Stimulated activated naive CD8-positive, alpha-beta T cell treated with anti-CD3 and anti-CD28 coated beads, Interleukin-15, Interleukin-2, amounts not matched to agents 100 ng/mL and 50 ng/mL, for 24 hours (primary cell): ENCODE measurements at regions not wholly inside any gene's neighbourhood (a gene's known extent, or its start where the extent isn't known, plus 50 kb on each side); places are given as distances from the start of the nearest gene placed in this dataset.

ENCODE experiments used
- H3K27ac Mint-ChIP-seq: one replicate; pipeline ENCODE4 v1.8.0; 2021; ENCODE audit warnings: mild to moderate bottlenecking, mixed read lengths
- H3K27me3 Mint-ChIP-seq: one replicate; pipeline ENCODE4 v1.8.0; 2021; ENCODE audit warnings: mixed read lengths
- H3K36me3 Mint-ChIP-seq: one replicate; pipeline ENCODE4 v1.8.0; 2021; ENCODE audit warnings: low read depth, mixed read lengths
- H3K4me1 Mint-ChIP-seq: one replicate; pipeline ENCODE4 v1.8.0; 2021; ENCODE audit warnings: low read depth, mixed read lengths
- H3K4me3 Mint-ChIP-seq: one replicate; pipeline ENCODE4 v1.8.0; 2021; ENCODE audit warnings: mild to moderate bottlenecking, mixed read lengths
- H3K9me3 Mint-ChIP-seq: one replicate; pipeline ENCODE4 v1.8.0; 2021; ENCODE audit warnings: mixed read lengths

DNA sequence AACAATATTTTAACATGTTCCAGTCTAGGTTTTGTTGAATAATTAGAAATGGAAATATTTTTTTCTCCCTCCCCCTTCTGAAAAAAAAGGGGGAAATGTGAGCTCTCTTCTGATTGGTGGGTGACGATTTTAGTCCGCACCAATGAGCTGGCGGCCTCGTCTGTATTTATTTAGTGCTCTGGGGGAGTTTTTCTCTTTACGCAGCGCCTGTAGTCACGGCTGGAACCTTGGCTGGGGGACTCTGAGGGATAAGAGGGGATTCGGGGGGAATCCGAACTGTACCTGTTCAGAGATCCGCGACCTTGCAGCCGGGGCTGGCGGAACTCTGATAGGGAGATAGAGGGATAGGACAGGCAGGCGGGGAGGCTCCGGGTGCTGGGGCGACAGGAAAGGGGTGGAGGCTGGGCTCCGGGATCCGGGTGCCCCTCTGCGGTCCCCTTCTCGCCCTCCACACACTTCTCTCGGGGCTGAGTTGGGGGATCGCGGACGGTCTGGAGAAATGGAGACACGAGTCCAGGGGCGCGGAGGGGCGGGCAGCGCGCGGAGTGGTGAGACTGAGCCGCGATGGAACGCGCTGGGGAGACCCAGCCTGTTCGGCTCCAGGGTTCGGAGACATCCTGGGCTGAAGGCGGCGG, 99.7 kb upstream of the HSD17B12 start:
- no peaks in the 10 kb centered on the region for H3K9me3 Mint-ChIP-seq
- peaks cover 42% of the 10 kb centered on the region for H3K4me1 Mint-ChIP-seq
- H3K4me3 Mint-ChIP-seq: peak overlapping the region; percentile 82
- H3K27me3 Mint-ChIP-seq: peaks cover 90% of the 10 kb centered on the region
- H3K36me3 Mint-ChIP-seq: no peaks in the 10 kb centered on the region
- no peak overlapping the region for H3K27ac Mint-ChIP-seq

GRCh38 chr11:43581370-43582023, 99.0 kb upstream of the HSD17B12 start:
- Mint-ChIP-seq H3K36me3 (no peaks in the 10 kb centered on the region), H3K4me1 (peaks cover 36% of the 10 kb centered on the region), H3K27ac (no peak overlapping the region), H3K4me3 (peak overlapping the region; percentile 82), H3K9me3 (no peaks in the 10 kb centered on the region), H3K27me3 (peaks cover 89% of the 10 kb centered on the region)

- Mint-ChIP-seq H3K9me3 (no peaks in the 10 kb centered on the region), H3K4me3 (no peak overlapping the region), H3K27ac (no peak overlapping the region), H3K36me3 (no peaks in the 10 kb centered on the region), H3K27me3 (peaks cover 82% of the 10 kb centered on the region), H3K4me1 (peaks cover 31% of the 10 kb centered on the region)
These were observed 98.3 kb upstream of the HSD17B12 start for GRCh38 chr11:43582024-43582862.

DNA sequence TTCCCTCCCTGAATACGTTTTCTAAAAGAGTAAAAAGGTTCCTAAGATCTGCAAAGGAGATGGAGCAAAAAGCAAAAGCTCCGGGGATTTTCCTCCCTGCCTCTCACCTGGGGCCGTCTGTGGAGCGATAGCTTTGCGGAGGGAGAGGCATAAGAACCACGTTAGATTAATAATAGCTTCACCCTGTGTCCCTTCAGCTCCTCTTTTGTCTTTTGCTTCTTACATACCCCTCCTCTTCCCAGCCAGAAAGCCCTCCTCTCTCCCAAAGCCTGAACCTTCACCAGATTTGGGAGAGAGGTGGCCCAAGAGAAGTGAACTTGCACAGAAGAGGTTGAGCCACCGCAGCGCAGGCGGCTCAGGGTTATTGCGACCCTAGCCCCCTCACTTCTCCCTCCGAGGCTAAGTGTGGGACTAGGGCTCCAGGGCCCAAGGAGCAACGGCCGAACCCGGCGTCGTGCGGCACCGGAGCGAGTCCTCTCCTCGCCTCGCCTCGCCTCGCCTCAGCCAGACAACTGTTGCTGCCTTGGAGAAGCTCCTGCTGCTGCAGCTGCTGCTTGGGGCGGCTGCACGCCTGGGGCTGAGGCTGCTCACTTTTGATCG, 97.6 kb upstream of the HSD17B12 start:
- H3K4me3 Mint-ChIP-seq: no peak overlapping the region
- no peak overlapping the region for H3K27ac Mint-ChIP-seq
- no peaks in the 10 kb centered on the region for H3K36me3 Mint-ChIP-seq
- no peaks in the 10 kb centered on the region for H3K9me3 Mint-ChIP-seq
- peaks cover 31% of the 10 kb centered on the region for H3K4me1 Mint-ChIP-seq
- H3K27me3 Mint-ChIP-seq: peaks cover 80% of the 10 kb centered on the region

GRCh38 chr11:43583548-43583947, 97.0 kb upstream of the HSD17B12 start:
- H3K9me3 Mint-ChIP-seq: no peaks in the 10 kb centered on the region
- no peak overlapping the region for H3K4me3 Mint-ChIP-seq
- no peaks in the 10 kb centered on the region for H3K36me3 Mint-ChIP-seq
- peaks cover 79% of the 10 kb centered on the region for H3K27me3 Mint-ChIP-seq
- H3K4me1 Mint-ChIP-seq: peaks cover 31% of the 10 kb centered on the region
- no peak overlapping the region for H3K27ac Mint-ChIP-seq

DNA sequence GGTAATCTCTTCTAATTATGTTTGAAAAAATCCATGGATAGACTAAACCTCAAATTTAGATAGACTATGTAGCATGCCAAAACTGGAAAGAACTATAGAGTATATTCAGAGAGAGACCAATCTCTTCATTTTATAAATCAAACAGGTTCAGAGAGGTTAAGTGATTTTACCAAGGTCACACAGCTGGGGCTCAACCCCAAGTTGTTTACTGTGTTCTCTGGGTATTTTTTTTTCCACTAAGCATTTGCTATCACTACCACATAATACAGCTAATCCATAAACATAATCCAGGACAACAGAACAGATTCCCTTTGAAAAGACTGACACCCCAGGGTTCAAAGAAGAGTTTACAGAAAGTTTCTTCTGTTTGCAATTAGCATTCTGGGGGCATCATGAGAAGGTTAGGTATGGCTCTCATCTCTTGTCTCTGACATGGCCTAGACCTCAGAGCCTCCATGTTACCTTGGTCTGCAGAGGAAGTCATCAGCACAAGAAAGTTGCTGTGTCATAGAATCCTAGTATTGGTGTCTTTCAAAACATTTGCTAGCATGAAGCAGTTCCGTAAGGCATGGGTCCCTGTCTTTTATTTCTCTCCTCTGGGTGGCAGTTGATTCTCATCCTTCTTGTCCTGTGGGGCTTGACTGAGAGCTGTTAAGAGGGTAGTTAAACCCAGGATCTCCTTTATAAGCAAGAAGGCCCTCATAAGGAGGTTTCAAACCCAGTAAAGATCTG, 94.5 kb upstream of the HSD17B12 start:
- H3K4me1 Mint-ChIP-seq: peaks cover 11% of the 10 kb centered on the region
- H3K4me3 Mint-ChIP-seq: no peak overlapping the region
- H3K9me3 Mint-ChIP-seq: no peaks in the 10 kb centered on the region
- no peaks in the 10 kb centered on the region for H3K36me3 Mint-ChIP-seq
- H3K27me3 Mint-ChIP-seq: peaks cover 72% of the 10 kb centered on the region
- H3K27ac Mint-ChIP-seq: no peak overlapping the region

DNA sequence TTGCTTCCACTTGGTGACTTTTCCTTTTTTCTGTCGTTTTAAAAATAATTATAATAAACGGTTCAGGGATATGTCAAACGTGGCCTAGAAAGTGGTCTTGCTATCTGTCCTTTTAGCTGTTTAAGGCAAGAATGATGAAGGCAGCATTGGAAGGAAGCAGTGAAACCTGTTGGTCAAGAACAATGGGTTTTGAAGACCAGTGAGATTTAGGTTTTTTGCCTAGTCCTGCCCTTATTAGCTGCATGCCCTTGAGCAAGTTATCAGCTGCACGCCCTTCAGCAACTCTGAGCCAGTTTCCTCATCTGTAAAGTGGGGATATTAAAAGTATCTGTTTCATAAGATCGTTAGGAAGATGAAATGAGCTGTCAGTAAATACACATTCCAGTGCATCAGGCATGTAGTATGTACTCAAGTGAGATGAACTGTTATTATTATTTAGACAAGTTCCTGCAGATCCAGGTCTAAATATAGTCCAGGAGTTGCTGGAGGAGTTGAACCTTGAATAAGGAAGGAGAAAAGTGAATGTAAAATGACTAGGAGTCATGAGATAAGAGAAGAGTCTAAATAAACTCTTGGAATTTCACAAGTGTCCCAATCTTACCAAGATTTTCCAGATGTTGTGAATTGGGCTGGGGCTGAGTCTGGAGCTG, 90.8 kb upstream of the HSD17B12 start:
- H3K9me3 Mint-ChIP-seq: no peaks in the 10 kb centered on the region
- no peak overlapping the region for H3K4me3 Mint-ChIP-seq
- no peak overlapping the region for H3K27ac Mint-ChIP-seq
- H3K4me1 Mint-ChIP-seq: no peaks in the 10 kb centered on the region
- peaks cover 58% of the 10 kb centered on the region for H3K27me3 Mint-ChIP-seq
- H3K36me3 Mint-ChIP-seq: no peaks in the 10 kb centered on the region

DNA sequence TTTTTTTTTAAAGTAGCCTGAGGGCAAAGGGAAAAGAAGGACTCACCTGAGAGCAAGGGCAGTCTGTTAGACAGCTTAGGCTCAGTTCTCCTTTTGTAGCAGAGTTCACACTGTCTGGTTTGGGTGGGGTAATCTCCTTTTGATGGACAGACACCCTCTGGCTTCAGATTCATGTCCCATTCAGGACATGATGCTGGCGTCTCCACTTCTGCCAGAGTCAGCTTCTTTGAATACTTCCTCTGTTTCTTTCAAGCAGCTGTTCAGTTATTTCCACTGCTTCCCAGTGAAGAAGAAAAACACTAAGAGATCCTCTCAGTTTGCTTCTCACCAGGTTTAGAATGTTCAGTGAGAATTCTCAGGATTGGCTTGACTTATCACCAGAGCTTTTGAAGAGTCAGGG, 79.0 kb upstream of the HSD17B12 start:
- Mint-ChIP-seq H3K27ac (no peak overlapping the region), H3K9me3 (no peaks in the 10 kb centered on the region), H3K4me3 (no peak overlapping the region), H3K27me3 (peaks cover 59% of the 10 kb centered on the region), H3K4me1 (no peaks in the 10 kb centered on the region), H3K36me3 (no peaks in the 10 kb centered on the region)

DNA sequence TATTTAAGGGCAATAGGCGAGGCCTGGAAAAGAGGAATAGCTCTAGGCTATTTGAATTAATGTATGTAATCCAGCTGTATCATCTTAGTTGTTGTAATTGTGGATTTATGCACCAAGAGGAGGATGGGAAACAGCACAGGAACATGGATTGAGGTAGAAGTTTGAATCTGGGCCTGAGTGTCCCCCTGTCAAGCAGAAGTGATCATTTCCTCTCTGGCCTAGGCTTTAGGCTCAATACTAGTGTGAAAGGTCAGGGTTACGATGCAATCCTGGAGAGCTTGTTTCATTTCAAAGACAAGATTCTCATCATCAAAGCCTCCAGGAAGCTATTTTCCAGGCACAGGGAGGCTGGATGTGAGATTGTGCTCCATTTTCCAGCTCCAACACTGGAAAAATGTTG, 77.9 kb upstream of the HSD17B12 start:
- no peaks in the 10 kb centered on the region for H3K4me1 Mint-ChIP-seq
- H3K27me3 Mint-ChIP-seq: peaks cover 61% of the 10 kb centered on the region
- H3K4me3 Mint-ChIP-seq: no peak overlapping the region
- H3K27ac Mint-ChIP-seq: no peak overlapping the region
- no peaks in the 10 kb centered on the region for H3K9me3 Mint-ChIP-seq
- H3K36me3 Mint-ChIP-seq: no peaks in the 10 kb centered on the region

DNA sequence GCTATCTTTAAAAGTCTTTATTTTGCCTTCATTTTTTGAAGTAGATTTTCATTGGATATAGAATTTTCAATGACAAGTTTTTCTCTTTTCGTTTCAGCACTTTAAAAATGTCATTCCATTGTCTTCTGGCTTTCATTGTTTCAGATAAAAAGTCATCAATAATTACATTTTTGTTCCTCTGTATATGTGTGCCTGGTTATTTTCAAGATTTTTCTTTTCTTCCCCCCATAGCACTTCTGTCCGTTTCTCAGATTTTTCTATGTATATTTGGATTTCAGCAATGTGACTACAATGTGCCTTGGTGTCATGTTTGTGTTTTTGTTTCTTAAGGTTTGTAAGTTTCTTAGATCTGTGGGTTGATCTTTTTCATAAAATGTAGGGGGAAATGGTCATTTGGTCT, 66.3 kb upstream of the HSD17B12 start:
- Mint-ChIP-seq H3K4me1 (no peaks in the 10 kb centered on the region), H3K4me3 (no peak overlapping the region), H3K9me3 (peaks cover 22% of the 10 kb centered on the region), H3K36me3 (peaks cover 13% of the 10 kb centered on the region), H3K27ac (no peak overlapping the region), H3K27me3 (peaks cover 40% of the 10 kb centered on the region)

DNA sequence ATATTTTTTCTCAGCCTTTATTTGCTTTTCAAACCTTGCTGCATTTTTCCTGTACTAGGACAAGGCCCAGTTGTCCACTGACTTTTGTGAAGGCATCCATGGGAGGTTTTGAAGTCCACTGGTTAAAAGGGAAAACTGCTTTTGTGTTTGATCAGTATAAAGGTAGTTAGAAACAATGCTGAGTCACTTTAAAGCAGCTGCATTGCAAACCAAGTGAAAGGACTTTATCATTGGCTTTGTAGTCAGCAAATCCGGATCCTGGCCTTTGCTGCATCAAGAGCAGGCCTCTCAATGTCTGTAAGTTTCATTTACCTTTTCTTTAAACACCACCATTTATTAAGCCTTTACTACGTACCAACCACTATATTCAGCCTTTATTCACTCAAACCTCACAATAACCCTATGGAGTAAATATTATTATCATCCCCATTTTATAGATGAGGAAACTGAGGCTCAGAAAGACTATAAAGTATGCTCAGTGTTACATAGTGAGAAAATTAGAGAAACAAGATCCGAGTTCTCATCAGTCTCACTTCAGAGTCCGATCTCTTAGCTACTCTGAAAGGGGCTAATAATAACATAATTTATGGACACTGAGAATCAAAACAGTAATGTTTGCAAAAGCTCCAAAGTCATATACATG, 60.6 kb upstream of the HSD17B12 start:
- no peaks in the 10 kb centered on the region for H3K4me1 Mint-ChIP-seq
- H3K4me3 Mint-ChIP-seq: no peak overlapping the region
- peaks cover 49% of the 10 kb centered on the region for H3K27me3 Mint-ChIP-seq
- no peak overlapping the region for H3K27ac Mint-ChIP-seq
- H3K36me3 Mint-ChIP-seq: peaks cover 2% of the 10 kb centered on the region
- peaks cover 12% of the 10 kb centered on the region for H3K9me3 Mint-ChIP-seq

DNA sequence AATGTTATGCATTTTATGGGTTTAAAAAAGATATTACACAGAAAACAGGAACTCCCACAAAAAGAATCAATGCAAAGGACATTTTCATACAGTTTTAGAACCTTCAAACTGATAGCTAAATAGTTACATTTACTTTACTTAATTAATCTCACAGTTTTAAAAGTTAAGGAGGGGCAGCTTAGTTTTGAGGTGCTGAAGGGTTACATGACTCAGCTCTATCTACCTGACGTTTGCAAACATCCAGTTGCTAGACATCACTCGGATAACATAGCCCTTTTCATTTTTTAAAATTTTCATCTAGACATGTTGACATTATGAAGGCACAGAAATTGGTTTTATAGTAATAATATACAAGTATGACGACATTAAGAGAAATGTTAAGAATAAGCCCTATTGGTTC, 53.7 kb upstream of the HSD17B12 start:
- H3K9me3 Mint-ChIP-seq: no peaks in the 10 kb centered on the region
- no peaks in the 10 kb centered on the region for H3K36me3 Mint-ChIP-seq
- H3K27me3 Mint-ChIP-seq: peaks cover 43% of the 10 kb centered on the region
- H3K27ac Mint-ChIP-seq: no peak overlapping the region
- no peak overlapping the region for H3K4me3 Mint-ChIP-seq
- H3K4me1 Mint-ChIP-seq: no peaks in the 10 kb centered on the region
